ENCODE measurements at regions not wholly inside any gene's neighbourhood (a gene's known extent, or its start where the extent isn't known, plus 50 kb on each side); places are given as distances from the start of the nearest gene placed in this dataset.

- Histone ChIP-seq H3K56ac (ENCODE audit: insufficient read length, low read depth, low read length) (no peak overlapping the region), H3K4me1 (ENCODE audit: insufficient read depth, low read length) (no peaks in the 10 kb centered on the region), H3K4ac (ENCODE audit: low read depth, low read length) (no peak overlapping the region), H3K27ac (ENCODE audit: insufficient read length, low read depth, low read length) (no peak overlapping the region), H4K8ac (replicated peaks; ENCODE audit: insufficient read length, low read depth, low read length) (no peak overlapping the region), H3K9ac (ENCODE audit: extremely low read depth, insufficient read length, low read length) (no peak overlapping the region), H4K5ac (ENCODE audit: insufficient read length, low read depth, low read length) (no peak overlapping the region), H4K20me1 (ENCODE audit: control insufficient read depth, insufficient read depth, insufficient read length) (no peaks in the 10 kb centered on the region), H3K18ac (ENCODE audit: insufficient read length, low read depth, low read length) (no peak overlapping the region), H3K9me3 (ENCODE audit: control insufficient read depth, low read depth, low read length) (no peaks in the 10 kb centered on the region), H2BK5ac (ENCODE audit: insufficient read length, low read length) (no peak overlapping the region), H3K27me3 (ENCODE audit: insufficient read depth, low read length) (no peaks in the 10 kb centered on the region), H2BK12ac (ENCODE audit: insufficient read length, low read depth, low read length) (no peak overlapping the region), H2AK5ac (ENCODE audit: insufficient read length, low read length) (no peak overlapping the region), H3K23ac (ENCODE audit: insufficient read length, low read depth, low read length) (no peak overlapping the region), H3K4me2 (ENCODE audit: insufficient read depth, insufficient read length, low read length) (no peak overlapping the region), H2BK20ac (ENCODE audit: low read depth, low read length, poor library complexity, severe bottlenecking) (no peak overlapping the region), H3K23me2 (ENCODE audit: insufficient read length, low read depth, low read length, poor library complexity, severe bottlenecking) (no peaks in the 10 kb centered on the region), H2BK120ac (ENCODE audit: low read depth, low read length, poor library complexity, severe bottlenecking) (no peak overlapping the region), H3K14ac (ENCODE audit: insufficient read depth, low read length) (no peak overlapping the region), H2BK15ac (ENCODE audit: low read depth, low read length) (no peak overlapping the region), H3K79me2 (ENCODE audit: insufficient read depth, low read length) (no peaks in the 10 kb centered on the region), H3K79me1 (ENCODE audit: insufficient read depth, low read depth, low read length, poor library complexity, severe bottlenecking) (no peaks in the 10 kb centered on the region), H2AFZ (ENCODE audit: low read length) (no peak overlapping the region), H4K91ac (ENCODE audit: insufficient read length, low read depth, low read length) (no peak overlapping the region), H3T11ph (ENCODE audit: low read length) (no peak overlapping the region)
- Mint-ChIP-seq H3K4me1 (no peaks in the 10 kb centered on the region), H3K27me3 (ENCODE audit: low read depth) (no peaks in the 10 kb centered on the region; the same call in 1 of the 2 replicates), H3K36me3 (ENCODE audit: insufficient read depth in 1 of 3, low read depth in 3 of 3) (no peaks in the 10 kb centered on the region), H3K4me3 (no peak overlapping the region), H3K27ac (no peak overlapping the region; a peak in 1 of 7 replicates), H3K9me3 (peaks cover 0 to 2% of the 10 kb centered on the region in 2 experiments; a peak in 1 of 5 replicates)
- DNase-seq = no peak
- no peak for TF ChIP-seq CTCF (conservative IDR thresholded peaks at IDR 0.05)
- no CpG with 5 or more reads among the region's 5 CpGs for WGBS (ENCODE audit: extremely low coverage, insufficient read length, low lambda C conversion rate)
Observed at GRCh38 chr13:76351541-76352229, 534.5 kb downstream of the KCTD12 start.
